ENCODE measurements at regions not wholly inside any gene's neighbourhood (a gene's known extent, or its start where the extent isn't known, plus 50 kb on each side); places are given as distances from the start of the nearest gene placed in this dataset.

DNA sequence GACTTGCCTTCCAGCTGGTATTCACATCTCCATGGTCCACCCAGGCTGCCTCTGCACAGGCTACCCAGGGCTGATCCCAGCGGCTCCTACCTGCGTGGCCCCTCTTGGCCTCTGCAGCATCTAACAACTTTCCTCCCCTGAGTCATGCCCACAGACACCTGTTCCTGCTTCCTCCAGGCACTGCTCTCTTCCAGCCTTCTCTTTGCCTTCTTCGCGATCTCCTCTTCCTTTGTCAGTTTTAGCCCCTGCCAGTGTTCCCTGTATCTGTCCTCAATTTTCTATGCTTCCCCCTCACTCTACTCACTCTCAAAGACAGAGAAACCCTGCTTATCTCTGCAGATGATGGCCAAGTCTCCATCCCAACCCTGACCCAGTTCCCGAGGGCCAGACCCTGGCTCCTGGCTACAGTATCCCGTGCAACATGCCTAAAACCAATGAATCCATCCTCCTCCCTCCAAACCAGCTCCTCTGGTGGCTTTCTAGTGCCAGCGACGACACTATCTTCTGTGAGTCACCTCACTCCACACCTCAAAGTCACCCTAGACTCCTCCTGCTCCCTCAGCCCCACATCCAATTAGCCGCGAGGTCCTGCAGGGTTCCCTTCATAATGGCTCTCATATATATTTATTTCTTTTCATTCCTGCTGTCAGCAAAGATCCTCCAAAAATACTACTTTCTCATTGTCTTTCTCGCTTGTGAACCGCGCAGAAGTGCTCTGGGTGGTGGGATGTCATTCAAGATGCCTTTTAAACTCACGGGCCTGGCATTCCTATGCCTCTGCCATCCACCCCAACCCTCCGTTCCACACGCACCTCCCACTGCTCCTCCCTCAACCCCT is 259.2 kb downstream of the TOMM20 start:
- TF ChIP-seq CTCF (tag by site-specific recombination; IDR thresholded peaks at IDR 0.05) (no peak), ZBTB8A (tag by site-specific recombination; IDR thresholded peaks at IDR 0.05) (no peak), MEIS1 (CRISPR knock-in tag; IDR thresholded peaks at IDR 0.05; ENCODE audit: borderline replicate concordance) (no peak), ZNF114 (tag by site-specific recombination; IDR thresholded peaks at IDR 0.05) (no peak), ZBTB7A (tag by site-specific recombination; IDR thresholded peaks at IDR 0.05; ENCODE audit: low read depth) (no peak), MYNN (tag by site-specific recombination; IDR thresholded peaks at IDR 0.05; ENCODE audit: borderline replicate concordance) (no peak), ZNF24 (tag by site-specific recombination; IDR thresholded peaks at IDR 0.05) (no peak), ZBTB44 (tag by site-specific recombination; IDR thresholded peaks at IDR 0.05) (no peak), ZNF660 (tag by site-specific recombination; IDR thresholded peaks at IDR 0.05) (no peak), HOXC10 (CRISPR knock-in tag; IDR thresholded peaks at IDR 0.05) (no peak)
- TF ChIP-seq, protein P1, sequence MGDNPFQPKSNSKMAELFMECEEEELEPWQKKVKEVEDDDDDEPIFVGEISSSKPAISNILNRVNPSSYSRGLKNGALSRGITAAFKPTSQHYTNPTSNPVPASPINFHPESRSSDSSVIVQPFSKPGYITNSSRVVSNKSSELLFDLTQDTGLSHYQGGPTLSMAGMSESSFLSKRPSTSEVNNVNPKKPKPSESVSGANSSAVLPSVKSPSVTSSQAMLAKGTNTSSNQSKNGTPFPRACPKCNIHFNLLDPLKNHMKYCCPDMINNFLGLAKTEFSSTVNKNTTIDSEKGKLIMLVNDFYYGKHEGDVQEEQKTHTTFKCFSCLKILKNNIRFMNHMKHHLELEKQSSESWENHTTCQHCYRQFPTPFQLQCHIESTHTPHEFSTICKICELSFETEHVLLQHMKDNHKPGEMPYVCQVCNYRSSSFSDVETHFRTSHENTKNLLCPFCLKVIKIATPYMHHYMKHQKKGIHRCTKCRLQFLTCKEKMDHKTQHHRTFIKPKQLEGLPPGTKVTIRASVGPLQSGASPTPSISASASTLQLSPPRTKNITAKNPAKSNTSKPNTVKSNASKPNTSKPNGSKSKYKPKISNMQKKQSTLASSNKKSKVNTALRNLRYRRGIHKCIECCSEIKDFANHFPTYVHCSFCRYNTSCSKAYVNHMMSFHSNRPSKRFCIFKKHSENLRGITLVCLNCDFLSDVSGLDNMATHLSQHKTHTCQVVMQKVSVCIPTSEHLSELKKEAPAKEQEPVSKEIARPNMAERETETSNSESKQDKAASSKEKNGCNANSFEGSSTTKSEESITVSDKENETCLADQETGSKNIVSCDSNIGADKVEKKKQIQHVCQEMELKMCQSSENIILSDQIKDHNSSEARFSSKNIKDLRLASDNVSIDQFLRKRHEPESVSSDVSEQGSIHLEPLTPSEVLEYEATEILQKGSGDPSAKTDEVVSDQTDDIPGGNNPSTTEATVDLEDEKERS (tag by site-specific recombination; IDR thresholded peaks at IDR 0.05) = no peak

Measured in HEK293 (cell line).